Kidney tubule cell (primary cell): ENCODE measurements at regions not wholly inside any gene's neighbourhood (a gene's known extent, or its start where the extent isn't known, plus 50 kb on each side); places are given as distances from the start of the nearest gene placed in this dataset.
"Not testable (repeated sequence)": the region's sequence is repeated elsewhere in the genome, so short reads cannot be mapped to it uniquely, and the experiment has no call there.

Experiments
- DNase-seq: peaks from one replicate; pipeline ENCODE4 v3.0.0-alpha.2; 2018; ENCODE audit warnings: low spot score

DNA sequence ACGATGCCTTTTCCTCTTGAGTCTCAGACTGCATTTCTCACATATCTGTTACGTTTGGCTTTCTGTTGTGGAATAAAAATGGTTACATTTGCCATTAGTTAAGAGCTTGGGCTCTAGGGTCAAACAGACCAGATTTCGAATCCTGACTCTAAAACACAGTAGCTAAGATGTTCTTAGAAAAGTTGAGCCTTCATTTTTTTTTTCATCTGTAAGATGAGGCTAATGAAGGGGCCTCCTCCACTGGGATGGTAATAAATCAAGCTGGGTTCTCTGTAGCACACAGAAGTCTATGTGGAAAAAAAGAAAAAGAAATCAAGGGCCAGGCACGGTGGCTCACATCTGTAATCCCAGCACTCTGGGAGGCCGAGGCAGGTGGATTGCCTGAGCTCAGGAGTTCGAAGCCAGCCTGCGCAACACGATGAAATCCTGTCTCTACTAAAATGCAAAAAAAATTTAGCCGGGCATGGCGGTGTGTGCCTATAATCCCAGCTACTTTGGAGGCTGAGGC lies 49.9 kb upstream of the CAPRIN1 start:
- no peak for DNase-seq

GRCh38 chr11:33999393-33999792 lies 52.1 kb upstream of the CAPRIN1 start:
- DNase-seq: no peak

DNA sequence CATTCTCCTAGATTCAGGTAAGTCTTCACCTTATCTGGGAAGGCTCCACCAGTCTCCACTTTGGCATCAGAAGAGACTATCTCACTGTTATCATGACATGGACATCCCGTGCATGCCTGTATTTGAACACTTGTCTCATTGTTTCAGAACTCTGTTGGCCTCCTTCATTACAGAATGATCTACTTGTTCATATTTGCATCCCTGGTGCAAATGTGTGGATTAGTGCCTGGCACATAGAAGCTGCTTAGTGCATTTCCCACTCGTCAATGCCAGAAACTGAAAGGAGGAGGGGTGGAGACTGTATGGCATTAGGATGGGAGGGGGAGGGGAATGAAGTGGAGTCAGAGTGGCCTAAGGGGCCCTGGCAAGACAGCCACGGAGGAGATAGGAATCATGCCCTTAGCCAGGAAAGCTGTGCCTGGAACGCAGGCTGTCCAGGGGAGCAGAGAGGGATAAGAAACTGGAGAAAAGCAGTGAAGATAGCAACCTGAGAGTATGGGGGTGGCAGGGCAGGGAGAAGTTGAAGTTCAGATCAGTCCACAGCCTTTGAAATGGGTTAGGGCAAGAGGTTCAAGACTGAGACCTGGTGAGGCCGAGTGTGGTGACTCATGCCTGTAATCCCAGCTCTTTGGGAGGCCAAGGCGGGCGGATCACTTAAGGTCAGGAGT lies 53.8 kb upstream of the CAPRIN1 start:
- DNase-seq: no peak

- peak; percentile 78 for DNase-seq
Observed at GRCh38 chr11:33996498-33997454, 54.8 kb upstream of the CAPRIN1 start.

GRCh38 chr11:33994937-33995336 lies 56.6 kb upstream of the CAPRIN1 start:
- DNase-seq: no peak

GRCh38 chr11:33991136-33991535 lies 60.4 kb upstream of the CAPRIN1 start:
- not testable (repeated sequence) for DNase-seq

DNA sequence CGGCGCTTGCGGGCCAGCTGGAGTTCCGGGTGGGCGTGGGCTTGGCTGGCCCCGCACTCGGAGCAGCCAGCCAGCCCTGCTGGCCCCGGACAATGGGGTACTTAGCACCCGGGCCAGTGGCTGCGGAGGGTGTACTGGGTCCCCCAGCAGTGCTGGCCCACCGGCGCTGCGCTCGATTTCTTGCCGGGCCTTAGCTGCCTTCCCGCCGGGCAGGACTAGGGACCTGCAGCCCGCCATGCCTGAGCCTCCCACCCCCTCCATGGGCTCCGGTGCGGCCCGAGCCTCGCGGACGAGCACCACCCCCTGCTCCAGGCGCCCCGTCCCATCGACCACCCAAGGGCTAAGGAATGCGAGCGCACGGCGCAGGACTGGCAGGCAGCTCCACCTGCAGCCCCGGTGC lies 61.4 kb upstream of the CAPRIN1 start:
- not testable (repeated sequence) for DNase-seq

DNA sequence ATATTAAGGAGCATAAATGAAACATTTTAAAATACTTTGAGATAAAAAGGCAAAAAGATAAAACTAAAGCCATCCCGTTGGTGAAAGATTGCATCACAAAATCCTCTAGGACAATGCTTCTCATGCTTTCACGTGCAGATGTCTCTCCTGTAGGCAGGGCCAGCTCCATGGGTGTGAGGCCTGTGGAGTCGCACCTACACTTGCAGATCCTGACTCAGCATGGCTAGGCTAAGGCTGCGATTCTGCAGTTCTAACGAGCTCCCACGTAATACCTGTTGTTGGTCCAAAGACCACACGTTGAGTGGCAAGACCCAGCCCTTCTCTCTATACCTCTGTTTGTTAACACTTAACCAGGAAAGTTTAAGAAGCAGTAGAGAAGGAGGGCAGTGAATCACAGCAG lies 62.1 kb upstream of the CAPRIN1 start:
- DNase-seq: no peak

GRCh38 chr11:33988586-33989370 lies 62.8 kb upstream of the CAPRIN1 start:
- peak; percentile 10 for DNase-seq

DNA sequence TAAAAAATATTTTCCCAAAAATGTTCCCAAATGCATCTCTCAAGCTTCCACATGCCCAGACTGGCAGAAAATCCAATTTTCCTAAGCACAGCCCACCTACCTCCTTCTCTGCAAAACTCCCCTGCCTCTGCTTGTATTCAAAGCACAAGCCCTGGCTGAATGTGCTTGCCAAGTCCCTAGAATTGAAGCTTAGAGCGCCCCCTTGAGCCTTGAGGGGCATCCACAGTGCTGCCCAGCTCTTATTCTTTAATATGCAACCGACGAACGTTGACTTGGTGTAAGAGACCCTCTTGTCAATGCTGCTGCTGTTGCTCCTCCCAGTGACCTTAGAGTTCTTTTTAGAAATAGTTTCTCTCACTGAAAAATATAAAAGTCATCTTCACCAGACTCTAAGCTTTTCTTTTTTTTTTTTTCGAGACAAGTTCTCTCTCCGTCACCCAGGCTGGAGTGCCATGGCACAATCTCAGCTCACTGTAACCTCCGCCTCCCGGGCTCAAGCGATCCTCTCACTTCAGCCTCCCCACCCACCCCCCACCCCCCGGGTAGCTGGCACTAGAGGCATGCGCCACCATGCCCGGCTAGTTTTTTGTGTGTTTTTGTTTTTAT lies 63.5 kb upstream of the CAPRIN1 start:
- peak; percentile 72 for DNase-seq

GRCh38 chr11:33987545-33987944 lies 64.0 kb upstream of the CAPRIN1 start:
- DNase-seq: no peak

GRCh38 chr11:33986597-33987501 lies 64.7 kb upstream of the CAPRIN1 start:
- not testable (repeated sequence) for DNase-seq

GRCh38 chr11:33984682-33985389 lies 66.7 kb upstream of the CAPRIN1 start:
- DNase-seq: no peak

- peak; percentile 33 for DNase-seq
Observed at GRCh38 chr11:33982661-33983060, 68.9 kb upstream of the CAPRIN1 start.

DNA sequence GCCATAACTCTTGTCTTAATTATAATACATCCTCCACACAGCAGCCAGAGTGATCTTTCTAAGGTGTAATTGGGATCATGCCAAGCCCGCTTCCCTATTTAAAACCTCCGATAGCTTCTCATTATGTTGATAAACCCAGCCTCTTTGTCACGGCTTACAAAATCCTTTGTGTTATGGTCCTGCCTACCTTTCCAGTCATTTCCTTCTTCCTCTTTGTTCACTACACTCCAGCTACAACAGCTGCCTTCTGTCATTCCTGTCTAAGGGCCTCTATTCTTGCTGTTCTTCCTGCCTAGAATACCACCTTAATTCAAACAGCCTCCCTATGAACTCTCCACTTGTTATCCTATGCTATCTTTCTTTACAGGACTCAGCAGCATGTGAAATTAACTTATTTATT lies 70.6 kb upstream of the CAPRIN1 start:
- DNase-seq: no peak

GRCh38 chr11:33978376-33978775 lies 73.2 kb upstream of the CAPRIN1 start:
- DNase-seq: no peak

- DNase-seq: no peak
Observed at GRCh38 chr11:33977676-33978075, 73.9 kb upstream of the CAPRIN1 start.

DNA sequence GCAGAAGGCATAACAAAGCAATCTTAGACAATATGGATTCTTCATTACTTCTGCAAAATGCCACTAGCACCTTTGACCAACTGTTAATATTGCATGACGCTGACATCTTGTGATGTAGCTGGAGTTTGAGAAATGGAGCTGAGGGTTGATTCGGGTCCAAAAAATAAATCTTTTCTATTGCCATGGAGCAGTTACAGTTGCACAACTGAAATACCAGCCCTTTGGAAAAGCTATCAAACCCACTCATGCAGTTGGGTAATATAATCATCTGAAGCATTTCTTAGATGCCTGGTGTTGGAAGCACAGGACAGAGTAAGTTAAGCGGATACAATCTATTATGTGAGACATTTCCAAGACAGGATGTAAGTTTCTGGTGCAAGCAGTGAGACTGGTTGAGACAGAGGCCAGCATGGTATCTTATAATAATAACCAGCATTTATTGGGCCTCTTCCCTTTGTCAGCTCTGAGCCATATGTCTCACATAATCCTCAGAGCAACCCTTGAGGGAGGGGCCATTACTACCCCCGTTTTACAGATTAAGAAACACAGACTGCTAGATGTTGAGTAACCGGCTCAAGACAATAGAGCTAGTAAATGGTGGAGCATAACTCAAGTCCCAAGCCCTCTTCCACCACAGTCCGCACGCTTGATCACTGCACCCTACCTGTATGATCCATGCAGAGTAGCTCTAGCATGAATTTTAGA lies 74.9 kb upstream of the CAPRIN1 start:
- no peak for DNase-seq

GRCh38 chr11:33974804-33975203 lies 76.7 kb upstream of the CAPRIN1 start:
- DNase-seq: no peak
